K562 (cell line): ENCODE measurements at regions not wholly inside any gene's neighbourhood (a gene's known extent, or its start where the extent isn't known, plus 50 kb on each side); places are given as distances from the start of the nearest gene placed in this dataset.

Experiments
- ATAC-seq: fragments of 200-7000 bp; cut with Tn5 transposase; 3 replicates; pipeline ENCODE4 v1.9.1; 2020; ENCODE audit warnings: moderate library complexity
- BruUV-seq: library from RNA; stranded (reverse); fragments of 400-500 nt; replicated peaks from 2 replicates; lab custom pipeline; 2021; lab: Mats Ljungman, UMichigan
- CTCF ChIA-PET: fragments of 300-600 bp; formaldehyde crosslinking; extraction: SDS; loops from one replicate; lab custom pipeline; 2021; ENCODE audit warnings: low intra/inter-chr PET ratio; lab: Yijun Ruan, JAX
- POLR2A ChIA-PET: fragments of 300-600, 350-650 bp; sonication (Branson Sonifier 250); formaldehyde crosslinking; extraction: SDS; loops from one replicate; lab custom pipeline; 2021; ENCODE audit warnings: antibody characterized with exemption, inconsistent platforms; lab: Yijun Ruan, JAX
- DNase-seq, 4 experiments: peaks; one replicate each; pipeline versions ENCODE4 v3.0.0 to v3.0.0-alpha.2; 2011 to 2018; ENCODE audit warnings: low spot score in 3 of 4, mixed read lengths in 3 of 4; ENCODE audit errors: extremely low read depth in 1 of 4
- FAIRE-seq: peaks from 2 replicates; lab custom pipeline; 2011; peaks lifted over from hg19 to GRCh38; lab: Jason Lieb, UNC
- H2AFZ ChIP-seq: 2 replicates; pipeline ENCODE4 v1.6.0; 2011; ENCODE audit warnings: low read depth, low read length, control low read depth, inconsistent platforms
- H3K27ac ChIP-seq: fragments of 200-600 bp; 3 replicates; pipeline ENCODE4 v1.8.0; 2011; ENCODE audit warnings: low read depth, mild to moderate bottlenecking, control low read depth, inconsistent platforms, low read length, moderate library complexity, mixed read lengths; ENCODE audit errors: extremely low read depth
- H3K27me3 ChIP-seq, 2 experiments: fragments of 300-600 bp in 1 of 2; 2 replicates in 1 of 2; 3 replicates in 1 of 2; pipeline versions ENCODE4 v1.6.0 to v1.8.0; 2011; ENCODE audit warnings: inconsistent platforms in 2 of 2, low read length in 2 of 2, mild to moderate bottlenecking in 1 of 2, mixed read lengths in 1 of 2, moderate library complexity in 1 of 2; ENCODE audit not compliant: control insufficient read depth in 2 of 2, insufficient read depth in 2 of 2
- H3K36me3 ChIP-seq: fragments of 300-600 bp; 3 replicates; pipeline ENCODE4 v1.8.0; 2011; ENCODE audit warnings: mild to moderate bottlenecking, low read length, inconsistent platforms; ENCODE audit not compliant: control insufficient read depth, insufficient read depth
- H3K4me1 ChIP-seq, 2 experiments: fragments of 200-600 bp in 1 of 2; replicated peaks in 1 of 2; 2 replicates in 1 of 2; 3 replicates in 1 of 2; pipeline versions ENCODE4 v1.5.1 to v1.8.0; 2011; ENCODE audit warnings: inconsistent platforms in 2 of 2, low read length in 2 of 2, mild to moderate bottlenecking in 1 of 2, mixed read lengths in 1 of 2, moderate library complexity in 1 of 2; ENCODE audit not compliant: control insufficient read depth in 2 of 2, insufficient read depth in 2 of 2
- H3K4me2 ChIP-seq: 2 replicates; pipeline ENCODE4 v1.6.1; 2011; ENCODE audit warnings: low read length, control low read depth, inconsistent platforms, mixed read lengths; ENCODE audit not compliant: insufficient read depth
- H3K4me3 ChIP-seq: fragments of 200-600 bp; sonication (generic), shearing (Covaris generic); 2 replicates; pipeline ENCODE4 v1.5.1; 2016; ENCODE audit warnings: control low read depth, inconsistent platforms
- H3K79me2 ChIP-seq: fragments of 200-600 bp; 3 replicates; pipeline ENCODE4 v1.8.0; 2011; ENCODE audit warnings: low read length, inconsistent platforms; ENCODE audit not compliant: control insufficient read depth, insufficient read depth
- H3K9ac ChIP-seq, 2 experiments: 2 replicates each; pipeline versions ENCODE4 v1.6.0 to v1.6.1; 2011; ENCODE audit warnings: low read depth in 2 of 2, low read length in 2 of 2, control low read depth in 1 of 2, inconsistent platforms in 1 of 2, mild to moderate bottlenecking in 1 of 2, mixed read lengths in 1 of 2; ENCODE audit not compliant: insufficient read depth in 1 of 2
- H3K9me1 ChIP-seq: one replicate; pipeline ENCODE4 v1.6.0; 2011; ENCODE audit warnings: inconsistent platforms, mild to moderate bottlenecking, low read length, moderate library complexity; ENCODE audit not compliant: control insufficient read depth, insufficient read depth
- H3K9me3 ChIP-seq: replicated peaks from 2 replicates; pipeline ENCODE4 v1.5.1; 2011; ENCODE audit warnings: low read depth, low read length, inconsistent platforms; ENCODE audit not compliant: control insufficient read depth, insufficient read depth
- H4K20me1 ChIP-seq: replicated peaks from 2 replicates; pipeline ENCODE4 v1.6.1; 2011; ENCODE audit warnings: low read length, inconsistent platforms, mixed read lengths; ENCODE audit not compliant: control insufficient read depth, insufficient read depth
- CBFA2T2 ChIP-seq: fragments of 450-650 bp; conservative IDR thresholded peaks from 2 replicates; pipeline ENCODE4 v1.6.1; 2017; ENCODE audit warnings: mild to moderate bottlenecking
- CHCHD3 ChIP-seq: fragments of 250-450 bp; sonication (Bioruptor Pico); IDR thresholded peaks from 2 replicates; pipeline ENCODE4 v2.1.2; 2022; ENCODE audit warnings: mild to moderate bottlenecking
- CUX1 ChIP-seq: fragments of 200-800 bp; sonication (Bioruptor generic); IDR thresholded peaks from 2 replicates; pipeline ENCODE4 v1.6.1; 2016; ENCODE audit warnings: missing genetic modification characterization, missing compliant biosample characterization
- CXXC5 ChIP-seq: fragments of 250-450 bp; sonication (Bioruptor Pico); IDR thresholded peaks from 2 replicates; pipeline ENCODE4 v1.8.0; 2022; ENCODE audit warnings: inconsistent platforms, mild to moderate bottlenecking, moderate library complexity
- FOXA1 ChIP-seq: fragments of 450-650 bp; IDR thresholded peaks from 2 replicates; pipeline ENCODE4 v1.6.1; 2016; ENCODE audit warnings: mild to moderate bottlenecking, borderline replicate concordance
- FOXP1 ChIP-seq: sonication (generic); formaldehyde crosslinking; IDR thresholded peaks from 2 replicates; pipeline ENCODE4 v1.8.0; 2022; ENCODE audit warnings: mild to moderate bottlenecking, missing genetic modification reagents
- KDM4B ChIP-seq, 2 experiments: fragments of 450-650 bp in 1 of 2; sonication (generic) in 1 of 2; IDR thresholded peaks; 2 replicates each; pipeline ENCODE4 v1.6.1; 2016 to 2017; ENCODE audit warnings: borderline replicate concordance in 2 of 2, antibody characterized with exemption in 1 of 2, low read depth in 1 of 2, mild to moderate bottlenecking in 1 of 2
- RB1 ChIP-seq: fragments of 450-650 bp; IDR thresholded peaks from 2 replicates; pipeline ENCODE4 v1.6.1; 2017; ENCODE audit warnings: low read depth, mild to moderate bottlenecking
- SIX5 ChIP-seq, 2 experiments: IDR thresholded peaks; 2 replicates each; pipeline ENCODE4 v1.6.1; 2011; ENCODE audit warnings: low read length in 2 of 2, borderline replicate concordance in 1 of 2, low read depth in 1 of 2, mild to moderate bottlenecking in 1 of 2, moderate library complexity in 1 of 2; ENCODE audit not compliant: insufficient read depth in 1 of 2
- SPI1 ChIP-seq: IDR thresholded peaks from 2 replicates; pipeline ENCODE4 v1.6.1; 2011; ENCODE audit warnings: low read depth, low read length, control low read depth, borderline replicate concordance
- SUPT5H ChIP-seq: fragments of 450-650 bp; IDR thresholded peaks from 2 replicates; pipeline ENCODE4 v1.6.1; 2016
- XRCC3 ChIP-seq: fragments of 450-650 bp; IDR thresholded peaks from 2 replicates; pipeline ENCODE4 v1.6.1; 2017; ENCODE audit warnings: mild to moderate bottlenecking, moderate library complexity
- ZNF408 ChIP-seq: fragments of 250-450 bp; sonication (Bioruptor Pico); IDR thresholded peaks from 2 replicates; pipeline ENCODE4 v1.4.0; 2020; ENCODE audit warnings: low read depth, mild to moderate bottlenecking, moderate library complexity
- WGBS: fragments of 100-300 bp; shearing (Covaris generic); methylation state at CpG from one replicate; pipeline ENCODE4 v1.1.6; 2016; ENCODE audit warnings: low coverage, mixed read lengths; ENCODE audit not compliant: insufficient coverage; ENCODE audit errors: missing lambda C conversion rate; 5-methylcytosine and 5-hydroxymethylcytosine counted together
- in situ Hi-C: fragments of 300-500 bp; cut with MboI; formaldehyde crosslinking; loops from 4 replicates; pipeline ENCODE4 v1.15.0; 2018; ENCODE audit warnings: inconsistent platforms, mixed read lengths
- intact Hi-C: fragments of 100-400 bp; cut with micrococcal nuclease; formaldehyde crosslinking; loops from 2 replicates; pipeline ENCODE4 v1.14.2; 2022
- TF ChIP-seq, protein P1 (sequence below), 2 experiments: fragments of 450-650 bp in 1 of 2; IDR thresholded peaks; 2 replicates each; pipeline ENCODE4 v1.6.1; 2011 to 2017; ENCODE audit warnings: low read depth in 2 of 2, antibody characterized with exemption in 1 of 2, borderline replicate concordance in 1 of 2, low read length in 1 of 2, mild to moderate bottlenecking in 1 of 2, mixed read lengths in 1 of 2; ENCODE audit not compliant: control insufficient read depth in 1 of 2

DNA sequence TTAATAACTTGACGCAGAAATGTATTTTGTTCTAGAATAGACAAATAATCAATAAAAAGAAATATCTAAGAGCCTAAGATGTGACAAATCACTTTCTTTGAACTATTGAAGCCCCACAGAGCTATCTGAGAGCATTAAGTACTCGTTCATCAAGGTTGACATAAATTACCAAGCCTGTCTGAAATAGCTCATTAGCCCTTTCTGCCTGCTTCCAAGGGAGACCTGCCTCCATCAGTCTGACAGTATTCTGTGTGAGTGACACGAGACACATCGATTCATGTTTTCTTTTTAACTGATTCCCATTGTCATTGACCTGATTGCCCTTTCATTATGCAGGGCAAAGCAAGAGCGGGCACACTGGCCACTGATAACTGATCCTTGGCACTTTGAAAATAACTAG is 347.5 kb downstream of the KCNA4 start:
- POLR2A ChIA-PET = no interaction called here
- Histone ChIP-seq H3K9me3 (no peaks in the 10 kb centered on the region), H2AFZ (no peak overlapping the region), H3K4me2 (no peak overlapping the region), H3K79me2 (no peaks in the 10 kb centered on the region), H3K27me3 (no peaks in the 10 kb centered on the region), H3K4me3 (no peak overlapping the region), H3K27ac (no peak overlapping the region), H3K36me3 (no peaks in the 10 kb centered on the region), H3K9ac (no peak overlapping the region), H4K20me1 (no peaks in the 10 kb centered on the region), H3K9me1 (no peaks in the 10 kb centered on the region), H3K4me1 (no peaks in the 10 kb centered on the region)
- WGBS = 4% methylated on average over 5 of the region's 5 CpGs
- no peak for ATAC-seq
- in situ Hi-C loops (no loop called here), intact Hi-C loops (no loop called here)
- FAIRE-seq = no peak
- CTCF ChIA-PET = no interaction called here
- DNase-seq = no peak
- BruUV-seq = no TSS peak
- TF ChIP-seq SUPT5H (no peak), SIX5 (IDR thresholded peaks at IDR 0.05; ENCODE audit: borderline replicate concordance in 1 of 2, insufficient read depth in 1 of 2, low read depth in 1 of 2, low read length in 2 of 2) (no peak), CBFA2T2 (no peak), FOXA1 (no peak), XRCC3 (no peak), RB1 (no peak), CUX1 (no peak), CXXC5 (CRISPR knock-in tag) (no peak), CHCHD3 (CRISPR knock-in tag) (no peak), SPI1 (no peak), FOXP1 (CRISPR knock-in tag) (no peak), ZNF408 (no peak), KDM4B (IDR thresholded peaks at IDR 0.05; ENCODE audit: borderline replicate concordance in 2 of 2, low read depth in 1 of 2) (no peak)
- TF ChIP-seq, protein P1, sequence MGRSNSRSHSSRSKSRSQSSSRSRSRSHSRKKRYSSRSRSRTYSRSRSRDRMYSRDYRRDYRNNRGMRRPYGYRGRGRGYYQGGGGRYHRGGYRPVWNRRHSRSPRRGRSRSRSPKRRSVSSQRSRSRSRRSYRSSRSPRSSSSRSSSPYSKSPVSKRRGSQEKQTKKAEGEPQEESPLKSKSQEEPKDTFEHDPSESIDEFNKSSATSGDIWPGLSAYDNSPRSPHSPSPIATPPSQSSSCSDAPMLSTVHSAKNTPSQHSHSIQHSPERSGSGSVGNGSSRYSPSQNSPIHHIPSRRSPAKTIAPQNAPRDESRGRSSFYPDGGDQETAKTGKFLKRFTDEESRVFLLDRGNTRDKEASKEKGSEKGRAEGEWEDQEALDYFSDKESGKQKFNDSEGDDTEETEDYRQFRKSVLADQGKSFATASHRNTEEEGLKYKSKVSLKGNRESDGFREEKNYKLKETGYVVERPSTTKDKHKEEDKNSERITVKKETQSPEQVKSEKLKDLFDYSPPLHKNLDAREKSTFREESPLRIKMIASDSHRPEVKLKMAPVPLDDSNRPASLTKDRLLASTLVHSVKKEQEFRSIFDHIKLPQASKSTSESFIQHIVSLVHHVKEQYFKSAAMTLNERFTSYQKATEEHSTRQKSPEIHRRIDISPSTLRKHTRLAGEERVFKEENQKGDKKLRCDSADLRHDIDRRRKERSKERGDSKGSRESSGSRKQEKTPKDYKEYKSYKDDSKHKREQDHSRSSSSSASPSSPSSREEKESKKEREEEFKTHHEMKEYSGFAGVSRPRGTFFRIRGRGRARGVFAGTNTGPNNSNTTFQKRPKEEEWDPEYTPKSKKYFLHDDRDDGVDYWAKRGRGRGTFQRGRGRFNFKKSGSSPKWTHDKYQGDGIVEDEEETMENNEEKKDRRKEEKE (IDR thresholded peaks at IDR 0.05; ENCODE audit: borderline replicate concordance in 1 of 2, control insufficient read depth in 1 of 2, low read depth in 2 of 2, low read length in 1 of 2) = no peak
